ENCODE measurements at regions not wholly inside any gene's neighbourhood (a gene's known extent, or its start where the extent isn't known, plus 50 kb on each side); places are given as distances from the start of the nearest gene placed in this dataset.
A peak's percentile ranks its signal among the peaks of the same experiment; 100 is the strongest.
"Not testable (repeated sequence)": the region's sequence is repeated elsewhere in the genome, so short reads cannot be mapped to it uniquely, and the experiment has no call there.

DNA sequence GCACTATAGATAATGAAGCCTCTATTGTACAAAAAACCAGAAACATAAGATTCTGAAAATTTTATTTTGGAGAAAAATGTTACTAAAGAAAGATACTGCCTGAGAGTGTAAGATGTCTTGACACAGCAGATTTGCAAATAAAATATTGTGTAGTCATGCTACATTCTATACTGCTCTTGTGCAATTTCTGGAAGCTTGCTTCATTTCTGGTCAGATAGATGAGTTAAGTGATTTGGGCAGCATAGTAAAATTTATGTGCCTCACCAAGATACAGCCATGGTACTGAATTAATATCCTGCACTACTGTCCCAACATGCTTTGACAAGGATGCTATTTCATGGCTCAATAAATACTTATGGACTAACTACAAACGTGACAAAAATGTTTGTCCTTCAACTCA, 55.1 kb upstream of the STARD13 start:
- no peak for DNase-seq (ENCODE audit: low spot score)

DNA sequence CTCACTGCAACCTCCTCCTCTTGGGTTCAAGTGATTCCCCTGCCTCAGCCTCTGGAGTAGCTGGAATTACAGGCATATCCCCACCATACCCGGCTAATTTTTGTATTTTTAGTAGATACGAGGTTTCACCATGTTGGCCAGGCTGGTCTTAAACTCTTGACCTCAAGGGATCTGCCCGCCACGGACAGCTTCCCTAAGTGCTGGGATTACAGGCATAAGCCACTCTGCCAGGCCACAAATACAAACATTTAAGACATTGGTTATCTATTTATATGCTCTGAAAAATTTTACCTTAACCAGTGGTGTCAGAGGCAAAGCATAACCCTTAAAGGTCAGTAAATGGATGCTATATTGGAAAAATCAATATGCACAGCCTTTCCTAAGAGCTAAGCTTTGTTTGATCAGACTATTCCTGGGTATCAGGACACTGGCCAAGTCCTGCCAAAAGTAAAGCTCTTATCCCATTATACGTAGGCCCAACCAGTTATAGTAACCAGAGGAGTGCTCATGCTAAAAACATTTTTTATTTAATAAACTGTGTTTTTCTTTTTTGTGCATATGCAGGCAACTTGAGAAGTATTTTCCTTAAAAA, 56.4 kb upstream of the STARD13 start:
- DNase-seq (ENCODE audit: low spot score): no peak

DNA sequence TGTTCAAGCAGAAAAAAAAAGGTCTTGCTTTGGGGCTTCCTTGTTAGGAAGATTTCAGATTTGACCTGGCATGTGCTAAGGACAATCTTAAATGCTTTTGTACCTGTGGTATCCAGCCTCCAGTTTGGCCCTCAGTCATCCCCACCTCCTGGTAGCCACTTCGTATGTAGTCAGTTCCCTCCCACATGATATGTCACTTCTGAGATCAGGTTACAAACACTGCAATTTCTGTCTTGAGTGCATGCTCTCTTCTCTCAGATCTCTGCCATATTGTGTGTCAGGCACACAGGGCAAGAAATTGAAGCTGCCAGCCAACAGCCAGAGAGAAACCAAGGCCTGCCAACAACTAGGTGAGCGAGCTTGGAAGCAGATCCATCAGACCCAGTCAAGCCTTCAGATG, 60.3 kb upstream of the STARD13 start:
- DNase-seq (ENCODE audit: low spot score): no peak

GRCh38 chr13:33347861-33348260, 62.3 kb upstream of the STARD13 start:
- DNase-seq (ENCODE audit: low spot score): no peak

- DNase-seq (ENCODE audit: low spot score): no peak
Observed at GRCh38 chr13:33348366-33348765, 62.8 kb upstream of the STARD13 start.

- no peak for DNase-seq (ENCODE audit: low spot score)
Observed at GRCh38 chr13:33349288-33349985, 63.9 kb upstream of the STARD13 start.

GRCh38 chr13:33349986-33350826, 64.7 kb upstream of the STARD13 start:
- no peak for DNase-seq (ENCODE audit: low spot score)

DNA sequence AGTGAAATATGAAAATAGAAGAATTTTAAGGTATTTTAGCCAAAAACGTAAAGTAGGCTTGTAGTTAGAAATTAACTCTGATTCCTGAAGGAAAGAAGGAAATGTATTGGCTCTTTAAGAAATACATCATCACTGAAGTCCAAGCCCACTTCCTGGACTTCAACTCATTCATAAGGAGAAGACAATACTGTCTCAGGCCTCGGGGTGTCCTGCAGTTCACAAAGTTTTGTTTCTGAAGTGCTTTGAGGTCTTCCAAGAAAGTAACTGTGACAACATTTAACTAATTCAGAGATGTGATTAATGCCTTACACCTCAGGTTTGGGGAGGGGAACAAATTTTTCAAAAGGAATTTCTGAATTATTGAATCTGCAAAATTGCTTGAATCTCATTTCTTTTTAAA, 65.8 kb upstream of the STARD13 start:
- no peak for DNase-seq (ENCODE audit: low spot score)

DNA sequence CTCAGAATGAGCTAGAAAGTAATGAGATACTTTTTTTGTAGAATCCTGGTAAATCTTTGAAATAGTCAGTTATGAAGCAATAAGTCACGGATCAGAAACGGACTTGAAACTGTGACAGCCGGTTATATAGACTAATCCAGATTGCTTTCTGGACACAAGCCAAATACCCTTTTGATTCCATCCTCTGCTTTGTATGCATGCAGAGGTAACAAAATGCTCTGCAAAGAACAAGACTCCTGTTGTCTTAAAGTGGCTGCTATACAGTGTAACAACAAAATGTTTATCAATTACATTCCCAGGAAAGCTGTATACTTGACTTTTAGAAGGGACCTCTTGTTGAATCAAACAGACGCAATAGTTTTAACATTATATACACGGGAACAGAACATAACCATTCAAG, 66.5 kb upstream of the STARD13 start:
- peak; percentile 7 for DNase-seq (ENCODE audit: low spot score)

- DNase-seq (ENCODE audit: low spot score): no peak
Observed at GRCh38 chr13:33352526-33352925, 67.0 kb upstream of the STARD13 start.

GRCh38 chr13:33353210-33353609, 67.7 kb upstream of the STARD13 start:
- DNase-seq (ENCODE audit: low spot score): peak; percentile 61

- no peak for DNase-seq (ENCODE audit: low spot score)
Observed at GRCh38 chr13:33353646-33354045, 68.1 kb upstream of the STARD13 start.

DNA sequence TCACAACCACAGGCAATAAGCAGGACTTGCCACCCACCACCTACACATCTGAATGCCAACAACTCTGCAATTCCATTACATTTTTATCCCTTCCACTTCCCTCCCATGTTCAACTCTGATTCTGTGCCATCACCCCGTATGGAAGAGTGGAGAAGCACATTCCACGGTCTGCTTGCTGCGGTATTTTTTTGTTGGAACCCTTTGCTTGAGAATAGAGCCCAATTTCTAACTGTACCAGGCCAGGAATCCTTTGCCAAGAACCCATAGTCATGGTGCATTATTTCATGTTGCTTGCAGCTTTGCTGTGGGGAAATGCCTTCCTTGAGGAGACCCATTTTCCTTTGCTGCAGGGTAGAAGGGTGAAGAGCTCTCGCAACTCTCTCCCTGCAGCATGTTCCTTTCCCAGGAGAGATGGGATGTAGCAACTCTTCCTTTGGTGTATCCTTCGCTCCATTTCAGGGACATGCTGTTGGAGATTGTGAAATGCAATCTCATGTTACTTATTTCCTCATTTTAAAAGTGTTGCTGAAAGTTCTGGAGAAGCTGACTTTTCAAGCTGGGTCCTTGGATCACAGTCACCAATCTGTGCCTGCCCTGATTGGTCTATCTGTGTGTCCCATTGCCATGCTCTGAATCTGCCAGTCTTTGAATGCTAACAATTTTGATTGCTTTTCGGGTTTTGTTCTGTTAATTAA, 69.8 kb upstream of the STARD13 start:
- DNase-seq (ENCODE audit: low spot score): no peak

DNA sequence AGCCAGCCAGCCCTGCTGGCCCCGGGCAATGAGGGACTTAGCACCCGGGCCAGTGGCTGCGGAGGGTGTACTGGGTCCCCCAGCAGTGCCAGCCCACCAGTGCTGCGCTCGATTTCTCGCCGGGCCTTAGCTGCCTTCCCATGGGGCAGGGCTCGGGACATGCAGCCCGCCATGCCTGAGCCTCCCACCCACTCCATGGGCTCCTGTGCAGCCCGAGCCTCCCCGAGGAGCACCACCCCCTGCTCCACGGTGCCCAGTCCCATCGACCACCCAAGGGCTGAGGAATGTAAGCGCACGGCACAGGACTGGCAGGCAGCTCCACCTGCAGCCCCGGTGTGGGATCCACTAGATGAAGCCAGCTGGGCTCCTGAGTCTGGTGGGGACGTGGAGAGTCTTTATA, 72.5 kb upstream of the STARD13 start:
- not testable (repeated sequence) for DNase-seq (ENCODE audit: low spot score)

DNA sequence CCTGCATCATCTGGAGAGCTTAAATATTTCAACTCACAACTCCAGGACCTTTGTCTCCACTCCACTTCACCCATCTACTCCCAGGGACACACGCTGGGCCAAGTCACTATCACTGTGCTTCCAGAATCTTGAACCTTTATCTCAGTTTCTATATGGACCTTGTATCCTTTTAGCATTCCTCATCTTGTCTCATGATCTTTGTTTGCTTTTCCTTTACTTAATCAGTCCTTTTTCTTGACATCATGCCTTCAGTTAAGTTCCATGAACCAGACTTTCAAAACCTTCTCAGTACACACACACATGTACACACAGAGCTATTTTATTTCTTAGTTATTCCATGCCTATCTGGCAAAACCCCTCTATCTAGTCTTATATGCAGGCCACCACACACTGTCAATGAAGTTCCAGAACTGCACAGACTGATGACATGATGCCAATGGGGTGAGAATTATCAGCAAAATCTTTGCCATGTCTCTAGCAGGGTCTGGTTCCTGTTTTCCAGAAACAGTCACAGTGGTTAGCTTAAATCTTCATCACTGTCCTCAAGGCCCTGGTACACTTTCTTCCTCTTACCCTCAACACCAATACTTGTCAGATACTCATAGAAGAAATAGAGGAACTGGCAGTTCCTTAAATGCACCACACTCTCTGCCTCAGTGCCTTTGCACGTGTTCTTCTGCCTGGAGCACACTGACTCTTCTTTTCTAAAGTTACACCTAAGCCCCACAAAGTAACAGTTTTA, 77.6 kb upstream of the STARD13 start:
- peak; percentile 17 for DNase-seq (ENCODE audit: low spot score)

DNA sequence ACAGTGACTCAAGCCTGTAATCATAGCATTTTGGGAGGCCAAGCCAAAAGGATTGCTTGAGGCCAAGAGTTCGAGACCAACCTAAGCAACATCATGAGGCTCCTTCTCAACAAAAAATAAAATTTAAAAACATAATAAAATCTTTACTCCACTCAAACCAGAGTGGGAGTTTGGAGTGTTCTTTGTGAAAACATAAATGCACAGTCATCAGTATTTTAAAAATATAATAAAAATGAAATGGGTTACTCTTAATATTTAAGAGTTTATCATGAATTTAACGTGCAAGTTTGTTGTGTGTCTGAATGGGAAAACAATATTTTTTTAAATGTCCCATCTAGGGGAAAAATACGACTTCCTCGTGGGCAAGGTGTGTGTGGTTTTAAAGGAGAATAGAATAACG, 78.6 kb upstream of the STARD13 start:
- DNase-seq (ENCODE audit: low spot score): no peak

DNA sequence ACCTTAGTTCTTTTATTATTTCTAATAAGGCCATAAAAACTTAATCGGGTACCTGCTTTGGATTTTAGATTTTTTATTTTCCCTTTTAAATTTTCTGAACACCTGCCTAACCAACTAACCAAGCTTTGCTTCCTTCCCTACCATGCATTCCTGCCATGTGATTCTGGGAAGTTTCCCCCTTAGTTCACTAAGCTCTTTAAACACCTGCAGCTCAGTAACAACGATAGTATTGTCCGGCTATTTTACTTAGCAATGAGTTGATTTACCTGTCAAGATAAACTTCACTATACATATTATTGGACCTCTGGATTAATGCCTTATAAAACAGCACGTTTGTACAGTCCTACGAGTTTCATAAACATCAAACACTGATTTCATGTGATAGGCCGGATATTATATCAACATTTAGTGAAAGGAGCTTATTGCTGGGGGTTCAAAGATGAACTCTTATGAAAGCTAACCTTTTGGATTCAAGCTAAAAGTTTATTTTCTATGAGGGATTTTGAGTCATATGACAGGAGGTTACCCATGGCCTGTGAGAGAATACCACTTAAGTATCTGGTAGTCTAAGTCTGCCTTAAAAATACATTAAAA, 81.0 kb upstream of the STARD13 start:
- DNase-seq (ENCODE audit: low spot score): no peak

- DNase-seq (ENCODE audit: low spot score): no peak
Observed at GRCh38 chr13:33367171-33367895, 81.8 kb upstream of the STARD13 start.

DNA sequence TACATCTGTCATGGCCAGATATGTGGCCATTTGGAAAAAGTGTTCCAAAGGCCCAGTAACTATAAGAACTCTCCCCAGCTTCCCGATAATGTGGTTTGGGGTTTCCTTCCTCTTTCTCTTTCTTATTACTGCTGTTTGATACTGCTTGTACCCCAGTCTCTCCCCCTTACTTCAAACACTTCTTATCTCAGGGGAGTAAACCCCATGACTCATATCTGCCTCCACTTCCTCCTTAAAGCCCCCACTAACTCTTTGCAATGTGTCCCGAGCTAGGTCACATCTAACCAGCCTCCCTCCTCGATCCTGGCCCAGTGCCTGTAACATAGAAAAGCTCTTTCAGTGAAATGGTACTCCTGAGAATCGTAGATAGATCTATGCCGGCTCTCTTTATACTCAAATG, 82.4 kb upstream of the STARD13 start:
- peak; percentile 19 for DNase-seq (ENCODE audit: low spot score)

DNA sequence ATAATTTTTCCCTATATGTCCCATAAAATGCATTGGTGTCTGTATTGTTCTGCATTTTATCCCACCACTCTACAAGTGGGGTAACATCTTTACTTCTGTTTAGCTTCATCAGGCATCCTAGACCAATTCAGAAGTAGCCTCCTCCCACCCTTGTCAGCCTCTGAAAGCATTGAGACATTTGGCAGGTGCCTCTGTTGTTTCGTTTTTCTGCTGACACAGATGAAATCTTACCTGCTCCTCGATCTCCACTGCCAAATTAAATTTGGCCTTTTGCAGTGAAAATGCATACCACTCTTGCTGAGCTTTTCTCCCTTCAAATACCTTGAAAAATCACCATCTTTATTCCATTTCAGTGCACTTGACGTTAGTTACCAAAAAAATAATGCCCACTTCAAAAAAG, 83.5 kb upstream of the STARD13 start:
- DNase-seq (ENCODE audit: low spot score): no peak

Data from NAMALWA (cell line).